Amniotic stem cell (primary cell): ENCODE measurements at regions not wholly inside any gene's neighbourhood (a gene's known extent, or its start where the extent isn't known, plus 50 kb on each side); places are given as distances from the start of the nearest gene placed in this dataset.

Experiments used
- DNase-seq: peaks from one replicate; lab custom pipeline; 2025; lab: John Stamatoyannopoulos, UW

DNA sequence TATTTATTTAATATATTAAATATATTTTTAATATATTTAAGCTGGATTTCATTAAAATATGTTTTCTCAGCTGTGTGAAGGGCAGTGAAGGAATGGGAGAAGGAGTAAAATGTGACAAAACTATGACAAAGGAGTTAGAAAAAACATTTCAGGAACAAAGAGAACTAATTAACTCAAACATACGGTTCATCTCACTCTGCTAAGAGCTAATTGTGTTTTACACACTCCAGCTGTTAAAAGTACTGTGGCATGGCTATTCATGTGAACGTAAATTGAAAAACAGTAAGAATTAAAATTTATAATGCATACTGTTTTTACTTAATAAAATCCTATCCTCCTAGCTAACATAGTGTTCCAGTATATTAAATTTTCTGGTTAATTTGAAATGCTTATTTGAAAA lies 262.5 kb upstream of the GNAI1 start:
- no peak for DNase-seq

DNA sequence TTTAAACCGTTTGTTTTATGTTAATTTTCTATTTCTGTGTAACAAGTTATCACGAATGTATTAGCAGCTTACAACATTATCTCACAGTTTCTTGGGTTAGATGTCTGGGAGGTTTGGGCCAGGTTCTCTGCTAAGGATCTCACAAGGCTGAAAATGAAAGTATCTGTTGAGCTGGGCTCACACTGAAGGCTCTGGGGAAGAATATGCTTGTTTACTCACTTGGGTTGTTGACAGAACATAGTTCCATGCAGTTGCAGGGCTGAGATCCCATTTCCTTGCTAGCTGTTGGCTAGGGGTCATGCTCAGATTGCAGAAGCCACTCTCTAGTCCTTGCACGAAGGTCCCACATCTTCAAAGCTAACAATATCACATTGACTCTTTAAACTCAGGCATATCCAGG lies 266.6 kb upstream of the GNAI1 start:
- no peak for DNase-seq

DNA sequence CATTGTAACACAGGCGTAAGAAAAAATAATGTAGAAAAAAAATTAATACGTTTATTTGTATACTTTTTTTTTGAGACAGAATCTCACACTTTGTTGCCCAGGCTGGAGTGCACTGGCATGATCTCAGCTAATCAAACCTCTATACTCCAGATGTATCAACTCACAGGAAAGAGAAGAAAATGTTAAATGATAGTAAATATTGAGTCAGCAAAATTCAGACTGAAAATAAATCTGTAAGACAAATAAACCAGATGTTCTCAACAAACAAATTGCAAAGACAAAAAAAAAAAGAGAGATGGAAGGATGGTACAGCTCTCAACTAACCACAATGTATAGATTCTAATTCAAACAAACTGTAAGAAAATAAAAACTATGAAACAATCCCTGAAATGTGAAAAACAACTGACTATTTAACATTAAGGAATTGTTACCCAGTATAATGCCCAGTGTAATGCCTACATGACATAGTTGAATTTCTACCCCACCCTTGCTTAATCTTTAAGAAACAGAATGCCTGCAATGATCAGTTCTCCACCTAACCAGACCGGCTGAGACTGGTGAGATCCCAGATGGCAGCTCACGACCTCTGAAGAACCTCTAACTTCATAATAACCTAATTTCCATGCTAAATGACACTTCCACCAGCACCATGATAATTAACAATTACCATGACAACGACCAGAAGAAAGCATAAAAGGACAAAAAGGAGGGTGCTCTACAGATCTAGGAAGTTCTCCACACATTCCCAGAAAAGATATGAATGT lies 272.0 kb upstream of the GNAI1 start:
- no peak for DNase-seq

DNA sequence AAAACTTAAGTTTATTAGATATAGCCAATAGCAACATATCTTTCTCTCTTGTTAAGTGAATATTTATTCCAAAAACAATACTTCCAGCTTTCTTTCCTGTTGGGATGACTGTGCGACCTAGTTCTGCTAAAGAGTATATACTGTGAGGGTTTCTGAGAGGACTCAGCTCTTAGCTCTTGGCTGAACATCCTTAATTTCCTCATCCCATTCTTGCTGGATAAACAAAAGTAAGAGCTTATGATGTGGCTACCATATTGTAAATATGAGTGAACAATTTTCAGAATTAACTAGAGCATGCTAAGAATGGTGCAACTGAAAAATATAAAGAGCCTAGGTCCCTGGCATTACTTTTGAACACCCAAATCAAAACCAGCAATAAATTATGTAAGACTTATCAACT lies 279.5 kb upstream of the GNAI1 start:
- no peak for DNase-seq

DNA sequence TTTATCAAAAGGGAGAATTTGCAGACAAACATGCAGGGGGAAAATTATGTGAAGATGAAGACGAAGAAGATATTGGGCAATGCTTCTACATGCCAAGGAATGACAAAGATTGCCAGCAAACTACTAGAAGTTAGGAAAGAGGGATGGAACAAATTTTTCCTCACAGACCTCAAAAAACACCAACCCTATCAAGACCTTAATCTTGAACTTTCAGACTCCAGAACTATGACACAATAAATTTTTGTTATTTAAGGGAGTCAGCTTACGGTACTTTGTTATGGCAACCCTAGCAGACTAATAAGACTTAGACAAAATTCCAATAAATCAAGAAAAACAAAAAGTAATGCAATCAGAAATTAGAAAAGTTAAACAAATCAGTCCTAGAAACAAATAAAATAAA lies 280.0 kb upstream of the GNAI1 start:
- no peak for DNase-seq

DNA sequence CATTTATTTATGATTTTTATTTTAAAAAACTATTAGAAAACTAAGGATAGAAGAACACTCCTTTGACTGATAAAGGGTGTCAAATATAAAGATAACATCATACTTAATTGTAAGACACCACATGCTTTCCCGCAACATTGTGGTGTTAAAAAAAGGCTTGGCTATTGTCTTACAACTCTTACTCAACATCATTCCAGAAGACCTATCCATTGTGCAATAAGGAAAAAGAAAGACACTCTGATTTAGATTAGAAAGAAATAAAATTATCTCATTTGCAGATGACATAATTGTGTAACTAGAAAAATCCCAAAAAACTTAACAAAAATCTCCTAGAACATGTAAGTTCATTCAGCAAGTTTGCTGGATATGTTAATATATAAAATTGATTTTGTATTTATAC lies 296.7 kb upstream of the GNAI1 start:
- no peak for DNase-seq

DNA sequence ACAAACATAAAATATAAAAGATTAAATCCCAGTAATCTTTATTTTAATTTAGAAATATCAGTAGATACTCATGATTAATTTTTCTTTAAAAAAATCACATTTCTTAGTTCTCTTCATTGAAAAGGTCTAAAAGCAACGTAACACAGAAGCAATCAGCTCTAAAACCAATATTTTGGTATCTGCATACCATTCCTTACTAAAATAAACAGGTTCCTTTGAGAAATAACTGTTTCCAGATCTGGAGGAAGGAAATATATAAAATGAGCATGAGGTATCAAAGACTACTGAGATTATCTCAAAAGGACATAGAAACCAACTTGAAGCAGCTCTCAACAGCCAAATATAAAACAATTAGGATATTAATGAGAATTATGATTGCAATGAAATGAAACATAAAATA lies 301.0 kb upstream of the GNAI1 start:
- no peak for DNase-seq

DNA sequence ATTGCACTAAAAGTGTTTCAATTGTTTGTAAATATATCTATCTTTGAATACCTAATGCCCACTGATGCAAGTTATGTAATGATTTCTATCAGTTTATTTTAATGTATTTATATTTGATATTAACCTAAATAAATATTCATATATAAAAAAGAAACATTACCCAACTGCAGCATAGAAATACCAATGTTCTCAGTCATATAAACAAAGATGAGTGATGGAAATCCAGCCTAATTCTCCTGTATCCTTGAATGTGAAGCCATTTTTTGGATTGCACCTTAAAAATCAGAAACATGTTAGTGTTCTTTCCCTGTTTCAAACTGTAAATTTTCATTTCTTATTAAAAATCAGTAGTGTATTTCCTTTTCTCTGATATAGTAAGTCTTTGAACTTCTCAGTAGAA lies 305.8 kb upstream of the GNAI1 start:
- no peak for DNase-seq

DNA sequence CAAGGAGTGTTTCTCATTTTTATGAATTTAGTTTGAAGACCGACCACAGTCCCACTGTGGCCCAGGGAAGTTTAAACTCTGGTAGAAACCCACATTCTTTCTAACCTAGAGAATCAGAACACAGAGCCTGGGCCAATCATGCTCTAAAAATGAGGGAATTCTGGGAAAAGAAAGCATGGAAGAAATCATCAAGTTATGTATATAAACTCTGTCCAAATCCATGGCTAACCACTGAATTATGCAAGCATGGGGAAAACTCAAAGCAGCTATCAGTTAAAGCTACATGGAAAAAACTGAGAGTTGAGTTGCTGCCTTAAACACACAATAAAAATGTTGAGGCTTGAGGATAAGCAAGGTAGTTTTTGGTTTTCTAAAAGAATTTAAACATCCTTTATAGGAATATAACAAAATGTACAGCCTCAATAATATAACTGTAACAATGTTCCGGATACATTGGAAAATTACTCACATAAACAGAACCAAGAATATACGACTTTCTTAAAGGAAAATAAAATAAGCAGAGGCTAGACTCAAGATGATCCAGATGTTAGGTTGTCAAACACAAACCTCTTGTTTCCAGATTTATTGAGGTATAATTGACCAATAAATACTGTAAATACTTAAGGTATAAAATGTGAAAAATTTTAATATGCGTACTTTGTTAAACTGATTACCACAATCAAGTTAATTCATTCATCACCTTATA lies 311.2 kb upstream of the GNAI1 start:
- no peak for DNase-seq

DNA sequence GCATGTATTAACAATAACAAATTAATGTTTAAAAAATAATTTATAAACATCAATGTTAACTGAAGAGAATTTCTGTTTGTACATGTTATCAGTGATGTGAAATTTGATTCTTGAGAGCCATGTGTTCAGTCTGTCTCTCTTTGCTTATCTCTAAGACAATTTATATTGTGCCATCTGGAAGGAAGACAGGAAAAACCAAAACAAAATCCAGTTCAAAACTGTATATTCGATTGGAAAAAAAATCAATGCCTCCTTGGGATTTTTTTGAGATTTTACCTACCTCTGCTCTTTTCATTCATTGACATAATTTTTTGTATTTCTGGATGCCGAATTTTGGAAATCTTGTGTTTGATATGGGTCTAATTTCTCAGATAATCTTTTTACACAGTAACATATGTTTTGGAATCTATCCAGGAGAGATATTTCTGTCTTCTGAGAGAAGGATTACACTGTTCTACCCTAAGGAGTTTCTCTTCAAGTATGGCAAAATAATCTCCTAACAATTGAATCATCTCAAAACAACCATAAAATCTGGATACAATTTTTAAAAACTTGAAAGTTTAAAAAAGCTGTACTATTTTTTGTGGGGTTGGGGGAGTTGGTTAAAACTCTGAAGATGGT lies 311.9 kb upstream of the GNAI1 start:
- DNase-seq, result no peak

DNA sequence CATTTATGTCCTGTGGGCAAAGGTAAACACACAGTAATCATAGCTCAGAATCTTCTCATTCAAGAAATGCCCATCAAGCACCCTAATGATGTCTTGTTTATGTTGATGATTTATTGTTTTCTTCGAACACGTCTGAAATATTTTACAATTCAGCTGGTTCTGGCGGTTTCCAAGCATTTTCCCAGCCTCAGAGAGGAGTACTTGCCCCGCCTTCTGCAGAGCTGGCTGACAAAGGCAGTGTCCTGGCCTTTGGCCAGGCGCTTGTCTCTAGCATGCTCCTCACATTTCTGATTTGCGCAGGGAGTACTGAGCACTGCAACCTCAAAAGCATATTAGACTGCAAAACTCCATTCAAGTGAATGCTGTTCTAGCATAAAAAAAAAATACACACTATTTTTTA lies 314.2 kb upstream of the GNAI1 start:
- DNase-seq, result no peak

DNA sequence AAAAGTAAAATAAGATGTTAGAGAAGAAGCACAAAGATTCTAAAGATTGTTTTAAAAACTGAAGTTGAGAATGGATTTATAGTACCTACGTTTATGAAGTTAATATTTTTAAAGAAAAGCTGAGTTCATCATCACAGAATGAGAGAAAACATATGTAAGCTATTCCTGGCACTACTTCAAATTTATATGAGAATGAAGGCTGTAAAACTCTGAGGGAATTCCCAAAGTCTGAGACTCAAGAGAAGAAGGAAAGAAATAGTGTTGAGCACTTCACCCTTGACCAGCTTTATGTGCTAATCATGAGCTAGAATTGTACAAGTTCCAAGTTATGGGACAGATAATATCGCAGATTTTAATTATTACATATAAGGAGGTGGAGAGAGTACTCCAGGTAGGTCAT lies 323.7 kb upstream of the GNAI1 start:
- no peak for DNase-seq

DNA sequence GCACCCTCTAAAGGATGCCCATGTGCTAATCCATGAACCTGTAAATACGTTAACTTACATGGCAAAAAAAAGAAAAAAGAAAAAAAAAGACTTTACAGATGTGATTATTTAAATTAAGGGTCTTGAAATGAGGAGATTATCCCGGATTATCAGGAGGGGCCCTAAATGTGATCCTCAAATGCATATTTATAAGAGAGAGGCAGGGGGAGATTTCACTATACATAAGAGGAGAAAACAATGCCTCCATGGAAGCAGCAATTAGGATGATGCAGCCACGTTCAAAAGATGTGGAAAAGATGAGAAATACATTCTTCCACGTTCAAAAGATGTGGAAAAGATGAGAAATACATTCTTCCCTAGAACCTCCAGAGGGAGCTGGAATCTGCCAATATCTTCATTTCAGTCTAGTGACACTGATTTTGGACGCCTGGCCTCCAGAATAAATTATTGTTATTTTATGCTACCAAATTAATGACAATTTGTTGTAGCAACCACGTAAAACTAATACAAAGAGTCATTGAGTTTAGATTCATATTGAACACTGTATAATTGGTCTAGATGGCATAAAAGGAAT lies 328.4 kb upstream of the GNAI1 start:
- DNase-seq, result no peak

DNA sequence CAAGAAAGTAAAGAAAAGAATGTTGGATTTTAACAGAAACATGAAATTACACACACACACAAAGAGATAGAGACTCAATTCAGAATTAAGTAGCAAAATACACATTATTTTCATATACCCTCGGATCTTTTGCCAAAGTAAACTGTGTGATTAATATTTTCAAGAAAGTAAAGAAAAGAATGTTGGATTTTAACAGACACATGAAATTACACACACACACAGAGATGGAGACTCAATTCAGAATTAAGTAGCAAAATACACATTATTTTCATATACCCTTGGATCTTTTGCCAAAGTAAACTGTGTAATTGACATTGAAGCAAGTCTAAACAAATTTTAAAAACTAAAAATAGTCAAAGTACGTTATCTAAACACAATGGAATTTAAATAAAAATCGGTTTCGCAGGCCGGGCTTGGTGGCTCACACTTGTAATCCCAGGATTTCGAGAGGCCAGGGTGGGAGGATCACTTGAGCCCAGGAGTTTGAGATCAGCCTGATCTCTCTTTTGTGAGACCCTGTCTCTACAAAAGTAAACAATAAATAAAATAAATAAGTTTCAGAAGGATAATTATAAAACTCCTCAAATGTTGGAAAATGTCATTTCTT lies 337.3 kb upstream of the MAGI2 start:
- no peak for DNase-seq

DNA sequence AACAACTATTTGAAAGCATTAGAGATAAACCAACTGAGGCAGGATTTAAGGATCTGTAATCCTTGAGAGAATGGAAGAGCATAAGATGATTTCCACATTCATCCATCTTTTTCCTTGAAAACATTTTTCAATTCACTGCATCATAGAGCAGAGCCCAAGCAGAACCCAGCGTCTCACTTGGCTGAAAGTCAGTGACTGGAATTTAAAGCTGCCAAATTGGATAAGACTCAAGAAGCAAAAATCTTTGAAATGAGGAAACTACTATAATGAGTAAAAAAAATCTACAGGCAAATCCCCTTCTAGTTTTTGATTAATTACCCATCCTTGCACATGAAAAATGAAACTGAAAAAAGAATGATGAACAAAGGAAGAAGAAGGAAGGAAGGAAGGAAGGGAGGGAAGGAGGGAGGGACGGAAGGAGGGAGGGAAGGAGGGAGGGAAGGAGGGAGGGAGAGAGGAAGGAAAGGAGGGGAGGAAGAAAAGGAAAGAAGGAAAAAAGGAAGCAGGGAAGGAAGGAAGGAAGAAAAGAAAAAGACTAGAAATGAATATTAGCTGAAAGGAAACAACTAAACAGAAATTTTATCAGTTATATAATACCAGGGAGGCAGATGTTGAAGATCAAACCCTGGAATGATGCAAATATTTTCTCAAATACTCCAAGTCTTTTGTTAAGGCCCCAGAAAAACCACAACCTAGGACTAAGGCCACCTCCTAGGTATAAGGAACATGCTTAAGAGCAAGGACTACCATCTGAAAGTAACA lies 336.3 kb upstream of the MAGI2 start:
- DNase-seq, result no peak

DNA sequence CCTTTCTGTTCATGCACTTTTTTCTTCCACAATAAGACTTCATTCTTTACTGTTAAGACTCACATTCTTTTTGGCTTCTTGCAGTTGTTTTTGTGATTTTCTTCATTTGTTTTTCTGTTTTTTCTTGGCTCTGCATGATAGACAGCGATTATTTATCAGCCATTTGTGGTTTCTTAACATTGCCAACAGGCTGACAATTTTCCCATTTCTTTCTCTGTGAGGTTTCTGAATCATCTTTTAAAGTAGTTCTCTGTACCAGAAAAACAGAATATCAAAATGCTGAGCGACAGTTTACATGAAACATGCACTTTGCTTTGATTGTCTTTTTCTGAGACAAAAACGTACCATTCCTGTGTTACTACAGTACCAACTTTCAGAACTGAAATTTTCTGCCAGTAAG lies 334.2 kb upstream of the MAGI2 start:
- DNase-seq, result no peak

DNA sequence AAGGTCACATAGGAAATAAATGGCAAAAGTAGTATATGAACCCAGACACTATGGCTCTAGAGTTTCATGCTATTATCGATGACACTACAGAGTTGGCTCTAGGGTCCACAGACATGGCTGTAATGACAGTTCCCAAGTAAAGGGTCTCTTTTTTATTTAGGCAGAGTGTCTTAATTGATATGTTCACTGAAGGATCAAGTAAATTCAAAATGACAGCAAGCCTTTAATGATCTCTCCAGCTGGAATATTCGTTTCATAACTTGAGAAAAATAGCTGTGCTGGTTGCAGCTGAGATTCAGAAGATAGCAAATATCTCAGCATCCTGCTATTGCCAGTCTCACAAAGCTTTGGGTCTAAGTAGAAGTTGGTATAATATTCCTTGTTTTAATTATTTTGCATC lies 333.6 kb upstream of the MAGI2 start:
- DNase-seq, result no peak

DNA sequence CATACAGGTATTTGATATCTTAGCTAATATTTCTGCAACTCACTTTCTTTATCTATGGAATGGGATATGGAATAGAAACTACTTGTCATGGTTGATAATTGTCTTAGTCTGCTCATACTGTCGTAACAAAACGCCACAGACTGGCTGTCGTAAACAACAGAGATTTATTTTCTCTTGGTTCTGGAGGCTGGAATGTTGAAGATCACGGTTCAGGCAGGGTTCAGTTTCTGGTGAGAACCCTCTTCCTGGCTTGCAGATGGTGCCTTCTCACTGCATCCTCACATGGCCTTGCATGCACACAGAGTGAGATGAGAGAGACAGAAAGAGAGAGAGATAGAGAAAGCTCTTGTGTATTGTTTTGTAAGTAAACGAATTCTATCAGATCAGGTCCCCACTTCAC lies 332.7 kb upstream of the MAGI2 start:
- DNase-seq, result no peak

DNA sequence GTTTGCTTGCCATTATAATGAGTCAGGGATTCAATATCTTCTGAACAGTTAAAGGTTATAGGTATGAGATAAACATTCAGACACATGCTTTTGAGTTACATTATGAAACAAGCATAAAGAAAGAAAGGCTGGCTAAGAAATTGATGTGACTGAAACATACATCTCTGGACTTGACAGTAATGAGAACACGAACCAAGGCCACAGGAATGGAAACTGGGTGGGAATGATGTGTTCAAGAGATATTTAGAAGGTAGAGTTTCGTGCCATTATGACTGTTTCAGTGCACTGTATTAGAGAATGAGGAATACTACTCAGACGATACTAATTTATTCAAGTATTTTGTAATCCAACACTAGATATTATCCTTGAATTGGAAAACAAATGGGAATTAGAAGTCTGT lies 332.1 kb upstream of the MAGI2 start:
- DNase-seq, result no peak

DNA sequence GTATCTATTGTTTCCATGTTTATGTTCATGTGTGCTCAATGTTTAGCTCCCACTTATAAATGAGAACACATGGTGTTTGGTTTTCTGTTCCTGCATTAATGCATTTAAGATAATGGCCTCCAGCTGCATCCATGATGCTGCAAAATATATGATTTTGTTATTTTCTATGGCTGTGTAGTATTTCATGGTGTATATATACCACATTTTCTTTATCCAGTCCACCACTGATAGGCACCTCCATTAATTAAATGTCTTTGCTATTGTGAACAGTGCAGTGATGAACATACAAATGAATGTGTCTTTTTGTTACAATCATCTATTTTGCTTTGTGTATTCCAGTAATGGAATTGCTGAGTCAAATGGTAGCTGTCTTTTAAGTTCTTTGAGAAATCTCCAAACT lies 329.4 kb upstream of the MAGI2 start:
- no peak for DNase-seq

DNA sequence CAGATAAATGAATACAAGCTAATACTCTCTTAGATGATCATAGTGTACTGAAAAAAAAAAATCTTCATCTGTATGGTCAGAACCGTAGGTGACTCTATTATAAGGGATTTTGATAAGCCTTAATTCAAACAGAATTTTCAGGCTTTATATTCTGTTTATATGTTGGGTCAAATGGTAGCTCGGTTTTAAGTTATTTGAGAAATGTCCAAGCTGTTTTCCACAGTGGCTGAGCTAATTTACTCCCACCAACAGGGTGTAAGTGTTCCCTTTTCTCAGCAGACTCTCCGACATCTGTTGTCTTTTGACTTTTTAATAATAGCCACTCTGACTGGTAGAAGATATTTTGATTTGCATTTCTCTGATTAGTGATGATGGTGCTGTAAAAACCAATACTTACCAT lies 328.8 kb upstream of the MAGI2 start:
- DNase-seq, result no peak

DNA sequence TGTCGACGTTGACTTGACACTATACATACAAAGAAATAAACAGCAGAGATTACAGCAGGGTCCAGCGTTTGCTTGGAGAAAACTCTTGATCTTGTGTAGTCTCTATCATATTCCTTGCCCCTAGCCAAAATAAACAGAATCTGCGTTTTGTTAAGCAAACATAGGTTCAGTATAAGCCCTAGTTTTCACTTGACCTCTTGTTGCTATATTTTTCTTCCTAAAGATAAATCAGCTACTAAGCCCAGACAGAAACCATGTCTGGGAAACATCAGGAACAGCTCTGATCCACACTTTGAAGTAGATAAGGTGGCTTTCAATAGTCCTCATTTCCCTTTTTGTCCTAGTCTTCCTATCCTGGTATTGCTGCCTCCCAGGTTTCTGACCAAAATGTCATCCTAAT lies 328.2 kb upstream of the MAGI2 start:
- DNase-seq, result no peak
